ENCODE measurements at regions not wholly inside any gene's neighbourhood (a gene's known extent, or its start where the extent isn't known, plus 50 kb on each side); places are given as distances from the start of the nearest gene placed in this dataset.

DNA sequence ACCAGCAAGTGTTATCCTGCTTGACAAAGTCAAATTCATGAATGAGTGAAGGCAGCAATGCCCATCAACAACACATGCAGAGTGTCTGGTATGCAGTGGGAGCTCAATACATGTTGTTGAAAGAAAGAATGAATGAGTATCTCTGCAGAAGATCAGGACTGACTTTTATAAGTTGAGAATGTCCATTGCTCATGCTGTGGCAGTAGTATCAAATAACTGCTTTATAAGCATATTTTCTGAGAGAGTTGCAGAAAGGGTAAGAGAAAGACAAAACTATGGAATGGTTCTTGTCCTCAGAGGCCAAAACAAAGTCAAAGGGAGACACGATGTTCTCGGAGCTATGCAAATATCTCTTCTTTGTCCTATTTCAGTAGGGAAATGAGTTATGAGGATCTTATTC is 288.7 kb downstream of the LMX1A start:
- TF ChIP-seq CTCF (IDR thresholded peaks at IDR 0.05) (no peak), POLR2A (IDR thresholded peaks at IDR 0.05; ENCODE audit: low read length) (no peak)
- TF ChIP-seq, protein P1, sequence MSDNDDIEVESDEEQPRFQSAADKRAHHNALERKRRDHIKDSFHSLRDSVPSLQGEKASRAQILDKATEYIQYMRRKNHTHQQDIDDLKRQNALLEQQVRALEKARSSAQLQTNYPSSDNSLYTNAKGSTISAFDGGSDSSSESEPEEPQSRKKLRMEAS (IDR thresholded peaks at IDR 0.05): no peak
